Ishikawa (cell line): ENCODE measurements at regions not wholly inside any gene's neighbourhood (a gene's known extent, or its start where the extent isn't known, plus 50 kb on each side); places are given as distances from the start of the nearest gene placed in this dataset.

Source experiments
- TAF1 ChIP-seq: IDR thresholded peaks from 2 replicates; pipeline ENCODE4 v1.6.1; 2012; ENCODE audit warnings: low read depth, mild to moderate bottlenecking
- YY1 ChIP-seq: IDR thresholded peaks from 2 replicates; pipeline ENCODE4 v1.6.1; 2012; ENCODE audit warnings: low read depth

DNA sequence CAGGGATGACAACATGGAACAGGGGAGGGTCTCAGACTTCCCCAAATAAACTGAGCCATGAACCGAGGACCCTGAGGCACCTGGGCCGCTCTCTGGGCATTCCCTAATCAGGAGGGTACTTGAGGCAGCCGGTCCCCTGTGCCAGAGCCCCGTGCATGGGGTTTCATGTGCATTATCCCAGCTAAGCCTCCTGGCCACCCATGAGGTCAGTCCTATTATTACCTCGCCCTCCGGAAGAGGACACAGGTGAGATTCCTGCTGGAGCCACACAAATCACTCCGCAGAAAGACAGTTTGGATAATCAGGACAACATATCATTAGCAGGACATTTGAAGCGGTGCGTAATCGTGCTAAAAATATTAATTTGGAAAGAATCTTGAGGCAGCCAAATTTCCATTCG lies 274.0 kb downstream of the PARN start:
- no peak for TF ChIP-seq TAF1
- no peak for TF ChIP-seq YY1
